ENCODE measurements at regions not wholly inside any gene's neighbourhood (a gene's known extent, or its start where the extent isn't known, plus 50 kb on each side); places are given as distances from the start of the nearest gene placed in this dataset.

- no peaks in the 10 kb centered on the region for H3K27me3 Mint-ChIP-seq (ENCODE audit: low read depth)
- WGBS (ENCODE audit: extremely low coverage, insufficient read length, low lambda C conversion rate), result no CpG with 5 or more reads among the region's 3 CpGs
- Histone ChIP-seq H2AK5ac (ENCODE audit: insufficient read length, low read length) (no peak overlapping the region), H3K79me1 (ENCODE audit: insufficient read depth, low read depth, low read length, poor library complexity, severe bottlenecking) (no peaks in the 10 kb centered on the region), H3K4ac (ENCODE audit: low read depth, low read length) (no peak overlapping the region), H4K20me1 (ENCODE audit: control insufficient read depth, insufficient read depth, insufficient read length) (no peaks in the 10 kb centered on the region), H3K9me3 (ENCODE audit: control insufficient read depth, low read depth, low read length) (no peaks in the 10 kb centered on the region), H3K27ac (ENCODE audit: insufficient read length, low read depth, low read length) (no peak overlapping the region), H3K56ac (ENCODE audit: insufficient read length, low read depth, low read length) (no peak overlapping the region), H2BK12ac (ENCODE audit: insufficient read length, low read depth, low read length) (no peak overlapping the region), H2BK120ac (ENCODE audit: low read depth, low read length, poor library complexity, severe bottlenecking) (no peak overlapping the region), H4K8ac (replicated peaks; ENCODE audit: insufficient read length, low read depth, low read length) (no peak overlapping the region), H3K4me1 (ENCODE audit: insufficient read depth, low read length) (no peaks in the 10 kb centered on the region), H4K5ac (ENCODE audit: insufficient read length, low read depth, low read length) (no peak overlapping the region), H2AFZ (ENCODE audit: low read length) (no peak overlapping the region), H4K91ac (ENCODE audit: insufficient read length, low read depth, low read length) (no peak overlapping the region), H3K23me2 (ENCODE audit: insufficient read length, low read depth, low read length, poor library complexity, severe bottlenecking) (no peaks in the 10 kb centered on the region), H3K4me2 (ENCODE audit: insufficient read depth, insufficient read length, low read length) (no peak overlapping the region), H2BK20ac (ENCODE audit: low read depth, low read length, poor library complexity, severe bottlenecking) (no peak overlapping the region), H2BK5ac (ENCODE audit: insufficient read length, low read length) (no peak overlapping the region), H3K14ac (ENCODE audit: insufficient read depth, low read length) (no peak overlapping the region), H3K9ac (ENCODE audit: extremely low read depth, insufficient read length, low read length) (no peak overlapping the region), H3T11ph (ENCODE audit: low read length) (no peak overlapping the region), H3K18ac (ENCODE audit: insufficient read length, low read depth, low read length) (no peak overlapping the region), H3K27me3 (ENCODE audit: insufficient read depth, low read length) (no peaks in the 10 kb centered on the region), H3K79me2 (ENCODE audit: insufficient read depth, low read length) (no peaks in the 10 kb centered on the region), H3K23ac (ENCODE audit: insufficient read length, low read depth, low read length) (no peak overlapping the region), H2BK15ac (ENCODE audit: low read depth, low read length) (no peak overlapping the region)
- H3K27ac Mint-ChIP-seq, result no peak overlapping the region
- DNase-seq, result no peak
- no peak overlapping the region for H3K4me3 Mint-ChIP-seq
- no peaks in the 10 kb centered on the region for H3K9me3 Mint-ChIP-seq
- H3K36me3 Mint-ChIP-seq (ENCODE audit: insufficient read depth in 1 of 3, low read depth in 3 of 3), result no peaks in the 10 kb centered on the region
- H3K4me1 Mint-ChIP-seq, result no peaks in the 10 kb centered on the region
- TF ChIP-seq CTCF (conservative IDR thresholded peaks at IDR 0.05), result no peak
Observed at GRCh38 chr9:107792006-107792405, 302.4 kb upstream of the KLF4 start.
